ENCODE measurements at regions not wholly inside any gene's neighbourhood (a gene's known extent, or its start where the extent isn't known, plus 50 kb on each side); places are given as distances from the start of the nearest gene placed in this dataset.

DNA sequence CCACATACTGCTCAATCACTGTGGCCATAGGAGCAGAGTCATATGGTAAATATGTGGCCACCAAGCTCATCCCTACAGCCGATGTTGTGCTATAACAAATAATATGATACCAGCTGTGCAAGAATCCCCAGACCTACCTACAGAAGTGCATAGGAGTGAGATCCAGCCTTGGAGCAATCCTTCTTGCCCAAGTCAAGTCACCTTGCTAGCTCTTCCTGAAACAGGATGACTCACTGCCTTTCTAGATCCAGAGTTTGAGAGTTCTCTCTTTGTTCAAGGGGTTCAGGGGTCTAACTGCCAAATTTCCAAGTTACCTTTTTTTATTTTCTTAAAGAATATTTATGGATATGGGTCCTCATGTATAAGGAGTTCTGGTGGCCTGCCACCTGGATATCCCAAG lies 195.7 kb upstream of the MAN1A1 start:
- H3K4me2 ChIP-seq (ENCODE audit: low read depth, low read length): no peak overlapping the region
- TF ChIP-seq HOXD1 (CRISPR knock-in tag; IDR thresholded peaks at IDR 0.05): no peak
- TF ChIP-seq, protein P1, sequence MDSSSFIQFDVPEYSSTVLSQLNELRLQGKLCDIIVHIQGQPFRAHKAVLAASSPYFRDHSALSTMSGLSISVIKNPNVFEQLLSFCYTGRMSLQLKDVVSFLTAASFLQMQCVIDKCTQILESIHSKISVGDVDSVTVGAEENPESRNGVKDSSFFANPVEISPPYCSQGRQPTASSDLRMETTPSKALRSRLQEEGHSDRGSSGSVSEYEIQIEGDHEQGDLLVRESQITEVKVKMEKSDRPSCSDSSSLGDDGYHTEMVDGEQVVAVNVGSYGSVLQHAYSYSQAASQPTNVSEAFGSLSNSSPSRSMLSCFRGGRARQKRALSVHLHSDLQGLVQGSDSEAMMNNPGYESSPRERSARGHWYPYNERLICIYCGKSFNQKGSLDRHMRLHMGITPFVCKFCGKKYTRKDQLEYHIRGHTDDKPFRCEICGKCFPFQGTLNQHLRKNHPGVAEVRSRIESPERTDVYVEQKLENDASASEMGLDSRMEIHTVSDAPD (CRISPR knock-in tag; IDR thresholded peaks at IDR 0.05): no peak
- no peak for TF ChIP-seq CREB1 (IDR thresholded peaks at IDR 0.05)
- TF ChIP-seq CREB1 (CRISPR knock-in tag; IDR thresholded peaks at IDR 0.05): no peak
- TF ChIP-seq ZNF17 (CRISPR knock-in tag; IDR thresholded peaks at IDR 0.05): no peak
- TF ChIP-seq, protein P2, sequence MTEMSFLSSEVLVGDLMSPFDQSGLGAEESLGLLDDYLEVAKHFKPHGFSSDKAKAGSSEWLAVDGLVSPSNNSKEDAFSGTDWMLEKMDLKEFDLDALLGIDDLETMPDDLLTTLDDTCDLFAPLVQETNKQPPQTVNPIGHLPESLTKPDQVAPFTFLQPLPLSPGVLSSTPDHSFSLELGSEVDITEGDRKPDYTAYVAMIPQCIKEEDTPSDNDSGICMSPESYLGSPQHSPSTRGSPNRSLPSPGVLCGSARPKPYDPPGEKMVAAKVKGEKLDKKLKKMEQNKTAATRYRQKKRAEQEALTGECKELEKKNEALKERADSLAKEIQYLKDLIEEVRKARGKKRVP (CRISPR knock-in tag; IDR thresholded peaks at IDR 0.05): no peak
- TF ChIP-seq NPAS2 (CRISPR knock-in tag; IDR thresholded peaks at IDR 0.05; ENCODE audit: borderline replicate concordance): no peak
- TF ChIP-seq, protein P3, sequence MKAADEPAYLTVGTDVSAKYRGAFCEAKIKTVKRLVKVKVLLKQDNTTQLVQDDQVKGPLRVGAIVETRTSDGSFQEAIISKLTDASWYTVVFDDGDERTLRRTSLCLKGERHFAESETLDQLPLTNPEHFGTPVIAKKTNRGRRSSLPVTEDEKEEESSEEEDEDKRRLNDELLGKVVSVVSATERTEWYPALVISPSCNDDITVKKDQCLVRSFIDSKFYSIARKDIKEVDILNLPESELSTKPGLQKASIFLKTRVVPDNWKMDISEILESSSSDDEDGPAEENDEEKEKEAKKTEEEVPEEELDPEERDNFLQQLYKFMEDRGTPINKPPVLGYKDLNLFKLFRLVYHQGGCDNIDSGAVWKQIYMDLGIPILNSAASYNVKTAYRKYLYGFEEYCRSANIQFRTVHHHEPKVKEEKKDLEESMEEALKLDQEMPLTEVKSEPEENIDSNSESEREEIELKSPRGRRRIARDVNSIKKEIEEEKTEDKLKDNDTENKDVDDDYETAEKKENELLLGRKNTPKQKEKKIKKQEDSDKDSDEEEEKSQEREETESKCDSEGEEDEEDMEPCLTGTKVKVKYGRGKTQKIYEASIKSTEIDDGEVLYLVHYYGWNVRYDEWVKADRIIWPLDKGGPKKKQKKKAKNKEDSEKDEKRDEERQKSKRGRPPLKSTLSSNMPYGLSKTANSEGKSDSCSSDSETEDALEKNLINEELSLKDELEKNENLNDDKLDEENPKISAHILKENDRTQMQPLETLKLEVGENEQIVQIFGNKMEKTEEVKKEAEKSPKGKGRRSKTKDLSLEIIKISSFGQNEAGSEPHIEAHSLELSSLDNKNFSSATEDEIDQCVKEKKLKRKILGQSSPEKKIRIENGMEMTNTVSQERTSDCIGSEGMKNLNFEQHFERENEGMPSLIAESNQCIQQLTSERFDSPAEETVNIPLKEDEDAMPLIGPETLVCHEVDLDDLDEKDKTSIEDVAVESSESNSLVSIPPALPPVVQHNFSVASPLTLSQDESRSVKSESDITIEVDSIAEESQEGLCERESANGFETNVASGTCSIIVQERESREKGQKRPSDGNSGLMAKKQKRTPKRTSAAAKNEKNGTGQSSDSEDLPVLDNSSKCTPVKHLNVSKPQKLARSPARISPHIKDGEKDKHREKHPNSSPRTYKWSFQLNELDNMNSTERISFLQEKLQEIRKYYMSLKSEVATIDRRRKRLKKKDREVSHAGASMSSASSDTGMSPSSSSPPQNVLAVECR (CRISPR knock-in tag; IDR thresholded peaks at IDR 0.05; ENCODE audit: borderline replicate concordance): no peak
- no peak for TF ChIP-seq SRY (CRISPR knock-in tag; IDR thresholded peaks at IDR 0.05)
- no peak for TF ChIP-seq KDM6A (CRISPR knock-in tag; IDR thresholded peaks at IDR 0.05; ENCODE audit: low read depth)
- TF ChIP-seq ZNF619 (CRISPR knock-in tag; IDR thresholded peaks at IDR 0.05): no peak
- TF ChIP-seq RARG (CRISPR knock-in tag; IDR thresholded peaks at IDR 0.05; ENCODE audit: low read depth): no peak
- no peak for TF ChIP-seq PHF20 (CRISPR knock-in tag; IDR thresholded peaks at IDR 0.05)
- TF ChIP-seq, protein P4, sequence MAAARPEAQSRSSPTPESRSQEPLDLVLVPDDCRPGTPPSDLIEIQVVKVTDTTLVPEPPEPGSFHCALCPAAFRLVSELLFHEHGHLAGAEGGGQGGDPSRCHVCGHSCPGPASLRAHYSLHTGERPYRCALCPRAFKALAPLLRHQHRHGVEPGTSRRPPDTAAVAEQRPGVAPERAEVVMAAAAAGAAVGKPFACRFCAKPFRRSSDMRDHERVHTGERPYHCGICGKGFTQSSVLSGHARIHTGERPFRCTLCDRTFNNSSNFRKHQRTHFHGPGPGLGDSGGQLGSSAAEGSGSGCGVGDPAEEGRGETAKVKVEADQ (CRISPR knock-in tag; IDR thresholded peaks at IDR 0.05; ENCODE audit: borderline replicate concordance): no peak
- H3K27ac ChIP-seq (ENCODE audit: extremely low read length, insufficient read depth, low read length): no peak overlapping the region
- H3K36me3 ChIP-seq (replicated peaks in 1 of 2; ENCODE audit: control insufficient read depth in 1 of 2, insufficient read depth in 2 of 2, low read length in 2 of 2): no peaks in the 10 kb centered on the region
- H2AFZ ChIP-seq (ENCODE audit: low read length): no peak overlapping the region
- no peaks in the 10 kb centered on the region for H3K79me2 ChIP-seq (ENCODE audit: insufficient read depth, low read length)
- no peak for ATAC-seq
- in situ Hi-C loops (cut with HindIII; ENCODE audit: extremely low pct_ligation_motif_present, low pct_unique_long_range_greater_than_20kb): no loop called here
- no peaks in the 10 kb centered on the region for H4K20me1 ChIP-seq (ENCODE audit: insufficient read depth, low read length)
- H3K27me3 ChIP-seq (ENCODE audit: control insufficient read depth in 1 of 2, insufficient read depth in 2 of 2, low read length in 2 of 2): no peaks in the 10 kb centered on the region
- no peaks in the 10 kb centered on the region for H3K9me3 ChIP-seq (ENCODE audit: low read length)
- intact Hi-C loops (cut with micrococcal nuclease; ENCODE audit: unreplicated experiment): no loop called here
- DNase-seq (ENCODE audit: low spot score): no peak
- WGBS (ENCODE audit: low lambda C conversion rate): 0% methylated on average over 1 of the region's 1 CpG
- BruUV-seq (replicated peaks): no TSS peak
- H3K9ac ChIP-seq (ENCODE audit: insufficient read depth, low read depth, low read length): no peak overlapping the region
- no peaks in the 10 kb centered on the region for H3K4me1 ChIP-seq (ENCODE audit: insufficient read depth, low read length)
- FAIRE-seq: no peak
- ChIA-PET POLR2A (no interaction called here), CTCF (ENCODE audit: low intra/inter-chr PET ratio, low total read pairs) (no interaction called here)
- no peak overlapping the region for H3K4me3 ChIP-seq (replicated peaks in 1 of 3; ENCODE audit: insufficient read depth in 1 of 3, low read depth in 2 of 3, low read length in 3 of 3)
